A673 (cell line): ENCODE measurements at regions not wholly inside any gene's neighbourhood (a gene's known extent, or its start where the extent isn't known, plus 50 kb on each side); places are given as distances from the start of the nearest gene placed in this dataset.
"Not testable (repeated sequence)": the region's sequence is repeated elsewhere in the genome, so short reads cannot be mapped to it uniquely, and the experiment has no call there.

Experiments used
- BruUV-seq: library from RNA; stranded (reverse); fragments of 400-500 nt; replicated peaks from 2 replicates; lab custom pipeline; 2021; lab: Mats Ljungman, UMichigan
- CTCF ChIA-PET: fragments of 300-600 bp; sonication (Branson Sonifier 250); formaldehyde crosslinking; loops from one replicate; lab custom pipeline; 2022; ENCODE audit warnings: antibody characterized with exemption; lab: Charles Lee
- POLR2A ChIA-PET: fragments of 300-600 bp; sonication (Branson Sonifier 250); formaldehyde crosslinking; loops from one replicate; lab custom pipeline; 2022; ENCODE audit warnings: antibody characterized with exemption; ENCODE audit not compliant: low non-redundant PET; lab: Charles Lee
- DNase-seq: peaks from one replicate; pipeline ENCODE4 v3.0.0-alpha.2; 2015; ENCODE audit warnings: low spot score
- H3K27ac ChIP-seq: fragments of 200-600 bp; sonication (generic); 2 replicates; pipeline ENCODE4 v1.5.1; 2016; ENCODE audit warnings: mixed run types, low read depth, mild to moderate bottlenecking, mixed read lengths, antibody characterized with exemption, low read length; ENCODE audit not compliant: poor library complexity, severe bottlenecking
- H3K27me3 ChIP-seq: fragments of 200-600 bp; sonication (generic); replicated peaks from 2 replicates; pipeline ENCODE4 v1.6.1; 2017; ENCODE audit warnings: mixed run types, low read depth, mild to moderate bottlenecking, mixed read lengths, antibody characterized with exemption, low read length; ENCODE audit not compliant: insufficient read depth, poor library complexity
- H3K36me3 ChIP-seq: fragments of 200-600 bp; sonication (generic); 2 replicates; pipeline ENCODE4 v1.6.1; 2016; ENCODE audit warnings: mixed run types, mild to moderate bottlenecking, mixed read lengths, antibody characterized with exemption, low read length; ENCODE audit not compliant: insufficient read depth, poor library complexity, severe bottlenecking
- H3K4me1 ChIP-seq: fragments of 200-600 bp; sonication (generic); 2 replicates; pipeline ENCODE4 v1.6.1; 2017; ENCODE audit warnings: mixed run types, mild to moderate bottlenecking, mixed read lengths, antibody characterized with exemption, low read length; ENCODE audit not compliant: insufficient read depth, poor library complexity, severe bottlenecking
- H3K4me3 ChIP-seq: fragments of 200-600 bp; sonication (generic); 2 replicates; pipeline ENCODE4 v1.5.1; 2016; ENCODE audit warnings: low read depth, mixed run types, mild to moderate bottlenecking, mixed read lengths, low read length; ENCODE audit not compliant: poor library complexity, severe bottlenecking
- H3K9me3 ChIP-seq: fragments of 200-600 bp; sonication (generic); 2 replicates; pipeline ENCODE4 v1.6.1; 2016; ENCODE audit warnings: mixed run types, low read depth, mild to moderate bottlenecking, mixed read lengths, antibody characterized with exemption, low read length; ENCODE audit not compliant: poor library complexity, severe bottlenecking
- EZH2 ChIP-seq: fragments of 200-600 bp; sonication (generic); IDR thresholded peaks from 2 replicates; pipeline ENCODE4 v1.6.1; 2017; ENCODE audit warnings: borderline replicate concordance, low read depth, mild to moderate bottlenecking, mixed read lengths, antibody characterized with exemption, low read length; ENCODE audit not compliant: poor library complexity, severe bottlenecking
- intact Hi-C: fragments of 100-400 bp; cut with micrococcal nuclease; formaldehyde crosslinking; loops from one replicate; pipeline ENCODE4 v1.10.0; 2022; ENCODE audit not compliant: unreplicated experiment
- TF ChIP-seq, protein P1 (sequence below): fragments of 300-800, 200-600 bp; sonication (generic); conservative IDR thresholded peaks from 2 replicates; pipeline ENCODE4 v1.5.1; 2017; ENCODE audit warnings: low read depth, mild to moderate bottlenecking, antibody characterized with exemption, low read length, moderate library complexity, mixed read lengths

GRCh38 chr7:54201501-54201900 lies 340.7 kb upstream of the VSTM2A start:
- no peak overlapping the region for H3K4me3 ChIP-seq
- BruUV-seq = no TSS peak
- POLR2A ChIA-PET = no interaction called here
- intact Hi-C loops = no loop called here
- no peak for DNase-seq
- no peak overlapping the region for H3K27ac ChIP-seq
- CTCF ChIA-PET = no interaction called here
- no peaks in the 10 kb centered on the region for H3K27me3 ChIP-seq
- peaks cover 32% of the 10 kb centered on the region for H3K9me3 ChIP-seq
- TF ChIP-seq, protein P1, sequence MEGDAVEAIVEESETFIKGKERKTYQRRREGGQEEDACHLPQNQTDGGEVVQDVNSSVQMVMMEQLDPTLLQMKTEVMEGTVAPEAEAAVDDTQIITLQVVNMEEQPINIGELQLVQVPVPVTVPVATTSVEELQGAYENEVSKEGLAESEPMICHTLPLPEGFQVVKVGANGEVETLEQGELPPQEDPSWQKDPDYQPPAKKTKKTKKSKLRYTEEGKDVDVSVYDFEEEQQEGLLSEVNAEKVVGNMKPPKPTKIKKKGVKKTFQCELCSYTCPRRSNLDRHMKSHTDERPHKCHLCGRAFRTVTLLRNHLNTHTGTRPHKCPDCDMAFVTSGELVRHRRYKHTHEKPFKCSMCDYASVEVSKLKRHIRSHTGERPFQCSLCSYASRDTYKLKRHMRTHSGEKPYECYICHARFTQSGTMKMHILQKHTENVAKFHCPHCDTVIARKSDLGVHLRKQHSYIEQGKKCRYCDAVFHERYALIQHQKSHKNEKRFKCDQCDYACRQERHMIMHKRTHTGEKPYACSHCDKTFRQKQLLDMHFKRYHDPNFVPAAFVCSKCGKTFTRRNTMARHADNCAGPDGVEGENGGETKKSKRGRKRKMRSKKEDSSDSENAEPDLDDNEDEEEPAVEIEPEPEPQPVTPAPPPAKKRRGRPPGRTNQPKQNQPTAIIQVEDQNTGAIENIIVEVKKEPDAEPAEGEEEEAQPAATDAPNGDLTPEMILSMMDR = no peak
- no peak for TF ChIP-seq EZH2
- no peaks in the 10 kb centered on the region for H3K36me3 ChIP-seq
- H3K4me1 ChIP-seq = no peaks in the 10 kb centered on the region

DNA sequence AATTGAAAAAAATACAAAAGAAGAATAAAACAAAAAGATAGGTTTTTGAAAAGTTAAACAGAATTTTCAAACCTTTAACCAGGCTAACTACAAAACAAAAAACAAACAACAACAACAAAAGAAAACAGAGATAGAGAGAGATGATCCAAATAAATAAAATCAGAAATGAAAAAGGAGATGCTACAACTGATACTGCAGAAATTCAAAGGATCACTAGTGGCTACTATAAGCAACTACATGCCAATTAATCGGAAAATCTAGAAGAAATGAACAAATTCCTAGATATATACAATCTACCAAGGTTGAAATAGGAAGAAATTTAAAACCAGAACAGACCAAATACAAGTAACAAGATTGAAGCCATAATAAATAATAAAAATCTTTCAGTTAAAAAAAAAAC lies 326.8 kb upstream of the VSTM2A start:
- TF ChIP-seq, protein P1 = no peak
- TF ChIP-seq EZH2 = no peak
- ChIA-PET POLR2A (no interaction called here), CTCF (no interaction called here)
- no peak for DNase-seq
- Histone ChIP-seq H3K36me3 (no peaks in the 10 kb centered on the region), H3K4me1 (no peaks in the 10 kb centered on the region), H3K9me3 (peaks cover 37% of the 10 kb centered on the region), H3K4me3 (no peak overlapping the region), H3K27ac (no peak overlapping the region), H3K27me3 (no peaks in the 10 kb centered on the region)
- intact Hi-C loops = loop anchor here (10.0 kb wide), 1 partner anchor 59 kb away; no protein-coding TSS in a partner anchor
- no TSS peak for BruUV-seq

DNA sequence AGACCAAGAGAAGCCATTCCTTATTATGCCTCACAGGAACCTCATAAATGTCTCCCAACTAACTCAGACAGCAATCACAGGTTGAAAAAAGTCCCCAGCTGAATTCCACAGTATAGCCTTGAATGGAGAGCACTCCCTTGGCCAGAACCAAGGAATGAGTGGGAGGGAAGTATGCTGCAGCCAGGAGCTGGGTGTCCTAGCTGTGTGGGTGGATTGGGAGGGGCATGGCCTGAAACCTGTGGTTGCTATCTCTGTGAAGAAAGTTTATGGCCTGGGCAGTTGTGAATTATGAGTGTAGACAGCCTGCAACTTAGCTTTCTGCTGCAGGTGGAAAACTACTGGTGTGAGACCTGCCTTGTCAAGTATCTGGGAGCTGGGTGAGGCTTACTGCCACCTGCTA lies 316.1 kb upstream of the VSTM2A start:
- BruUV-seq, H3K9me3 ChIP-seq, CTCF ChIA-PET, H3K27ac ChIP-seq, H3K36me3 ChIP-seq, intact Hi-C loops, POLR2A ChIA-PET, DNase-seq, H3K4me3 ChIP-seq, H3K4me1 ChIP-seq, H3K27me3 ChIP-seq: not testable (repeated sequence)

DNA sequence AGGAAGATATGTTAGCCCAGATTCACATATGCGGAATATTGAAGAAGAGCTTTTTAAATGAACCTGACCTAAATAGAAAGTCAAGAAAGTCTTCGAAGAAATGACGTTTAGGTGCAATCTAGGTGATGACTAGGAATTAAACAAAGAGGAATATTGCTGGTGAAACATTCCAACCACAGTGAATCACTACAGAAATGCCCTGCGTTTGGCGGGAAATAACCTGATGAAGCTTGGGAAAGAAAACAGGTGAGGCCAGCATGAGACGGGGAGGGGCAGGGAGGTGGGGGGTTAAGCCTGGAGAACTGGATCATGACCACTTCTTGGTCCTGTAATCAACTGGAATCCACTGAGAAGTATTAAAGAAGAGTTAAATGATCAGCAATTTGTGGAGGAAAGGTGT lies 299.4 kb upstream of the VSTM2A start:
- intact Hi-C loops = no loop called here
- TF ChIP-seq EZH2 = no peak
- TF ChIP-seq, protein P1 = no peak
- H3K27ac ChIP-seq = no peak overlapping the region
- ChIA-PET CTCF (no interaction called here), POLR2A (no interaction called here)
- H3K4me1 ChIP-seq = no peaks in the 10 kb centered on the region
- no peak for DNase-seq
- no peaks in the 10 kb centered on the region for H3K36me3 ChIP-seq
- H3K4me3 ChIP-seq = no peak overlapping the region
- BruUV-seq = no TSS peak
- H3K9me3 ChIP-seq = peaks cover 49% of the 10 kb centered on the region
- no peaks in the 10 kb centered on the region for H3K27me3 ChIP-seq
